Aorta (tissue), 5 donors: ENCODE measurements at regions not wholly inside any gene's neighbourhood (a gene's known extent, or its start where the extent isn't known, plus 50 kb on each side); places are given as distances from the start of the nearest gene placed in this dataset.

Experiments used
- ATAC-seq: fragments of 200-7000 bp; cut with Tn5 transposase; one replicate; pipeline ENCODE4 v1.9.1; 2022; ENCODE audit warnings: moderate library complexity; ENCODE audit not compliant: low FRiP score
- DNase-seq, 2 donors: peaks; one replicate each; pipeline ENCODE4 v3.0.0-alpha.2; 2020
- H3K27ac ChIP-seq, 2 donors: one replicate each; pipeline ENCODE4 v1.5.1; 2013; ENCODE audit warnings: low read length in 2 of 2, mild to moderate bottlenecking in 2 of 2, moderate library complexity in 2 of 2, control low read depth in 1 of 2, inconsistent platforms in 1 of 2, low read depth in 1 of 2
- H3K27me3 ChIP-seq, 2 donors: one replicate each; pipeline ENCODE4 v1.6.1; 2013; ENCODE audit warnings: control low read depth in 1 of 2, low read length in 1 of 2, mild to moderate bottlenecking in 1 of 2, moderate library complexity in 1 of 2; ENCODE audit not compliant: insufficient read depth in 2 of 2, control insufficient read depth in 1 of 2
- H3K36me3 ChIP-seq, 2 donors: one replicate each; pipeline ENCODE4 v1.6.1; 2013; ENCODE audit warnings: control low read depth in 1 of 2, low read length in 1 of 2, mild to moderate bottlenecking in 1 of 2; ENCODE audit not compliant: insufficient read depth in 2 of 2, control insufficient read depth in 1 of 2
- H3K4me1 ChIP-seq, 2 donors: one replicate each; pipeline ENCODE4 v1.6.1; 2013; ENCODE audit warnings: low read length in 2 of 2, control low read depth in 1 of 2, mild to moderate bottlenecking in 1 of 2, moderate library complexity in 1 of 2; ENCODE audit not compliant: insufficient read depth in 2 of 2, control insufficient read depth in 1 of 2
- H3K4me3 ChIP-seq, 2 donors: one replicate each; pipeline ENCODE4 v1.5.1; 2013; ENCODE audit warnings: low read length in 2 of 2, control low read depth in 1 of 2, mild to moderate bottlenecking in 1 of 2
- H3K9me3 ChIP-seq: one replicate; pipeline ENCODE4 v1.6.1; 2013; ENCODE audit warnings: mild to moderate bottlenecking, low read length; ENCODE audit not compliant: control insufficient read depth
- WGBS, 2 donors: extraction: QIAGEN DNeasy Blood & Tissue Kit; methylation state at CpG; one replicate each; pipeline ENCODE4 v1.1.7; 2013; 5-methylcytosine and 5-hydroxymethylcytosine counted together
- intact Hi-C, 2 donors: fragments of 100-400 bp; cut with DNase I; formaldehyde crosslinking; loops; one replicate each; pipeline versions ENCODE4 v1.14.2 to v1.15.0; 2022
- donor health status: healthy with polysubstance abuse.
- donor health status: Bipolar disorder and iron deficiency.
- donor health status: DM: no; HTN: no; CAD: no.
- donor health status: DM: no; HTN: no; CAD: no.
- donor health status: DM: yes; HTN: yes; CAD: no.

GRCh38 chr5:2280318-2280717 lies 397.6 kb upstream of the IRX4 start:
- no peaks in the 10 kb centered on the region for H3K4me1 ChIP-seq

GRCh38 chr5:2278825-2279456 lies 396.2 kb upstream of the IRX4 start:
- Histone ChIP-seq H3K36me3 (no peaks in the 10 kb centered on the region), H3K4me3 (no peak overlapping the region), H3K27me3 (no peaks in the 10 kb centered on the region), H3K27ac (no peak overlapping the region), H3K9me3 (no peaks in the 10 kb centered on the region), H3K4me1 (no peaks in the 10 kb centered on the region)
- WGBS, 2 donors: 53 to 78% methylated on average over 27 of the region's 27 CpGs
- no peak for DNase-seq
- ATAC-seq: no peak
- intact Hi-C loops: no loop called here

More at GRCh38 chr5:2280318-2280717, 397.6 kb upstream of the IRX4 start:
- no peak overlapping the region for H3K27ac ChIP-seq
- DNase-seq: no peak
- H3K27me3 ChIP-seq: no peaks in the 10 kb centered on the region
- no peaks in the 10 kb centered on the region for H3K9me3 ChIP-seq
- H3K36me3 ChIP-seq: no peaks in the 10 kb centered on the region
- ATAC-seq: no peak
- no peak overlapping the region for H3K4me3 ChIP-seq
- intact Hi-C loops: no loop called here
- WGBS, 2 donors: 70 to 82% methylated on average over 3 of the region's 3 CpGs

- Histone ChIP-seq H3K9me3 (no peaks in the 10 kb centered on the region), H3K4me1 (no peaks in the 10 kb centered on the region), H3K4me3 (no peak overlapping the region), H3K27ac (no peak overlapping the region), H3K36me3 (no peaks in the 10 kb centered on the region), H3K27me3 (no peaks in the 10 kb centered on the region)
- intact Hi-C loops: no loop called here
- WGBS, 2 donors: 83 to 87% methylated on average over 14 to 15 of the region's 15 CpGs
- DNase-seq (no peak), ATAC-seq (no peak)
Observed at GRCh38 chr5:2277886-2278285, 395.2 kb upstream of the IRX4 start.

GRCh38 chr5:2276101-2276500 lies 393.4 kb upstream of the IRX4 start:
- Histone ChIP-seq H3K27ac (no peak overlapping the region), H3K36me3 (no peaks in the 10 kb centered on the region), H3K4me1 (no peaks in the 10 kb centered on the region), H3K4me3 (no peak overlapping the region), H3K9me3 (no peaks in the 10 kb centered on the region), H3K27me3 (no peaks in the 10 kb centered on the region)
- ATAC-seq: no peak
- intact Hi-C loops: no loop called here
- no peak for DNase-seq
- 83 to 87% methylated on average over 8 of the region's 8 CpGs for WGBS, 2 donors

- H3K9me3 ChIP-seq: no peaks in the 10 kb centered on the region
- no peaks in the 10 kb centered on the region for H3K27me3 ChIP-seq
- DNase-seq (peak in 1 of 2 donors; percentile 52), ATAC-seq (no peak)
- no peaks in the 10 kb centered on the region for H3K36me3 ChIP-seq
- no peaks in the 10 kb centered on the region for H3K4me1 ChIP-seq
- WGBS, 2 donors: 74 to 79% methylated on average over 13 of the region's 13 CpGs
- intact Hi-C loops: no loop called here
- no peak overlapping the region for H3K4me3 ChIP-seq
- H3K27ac ChIP-seq: no peak overlapping the region
Observed at GRCh38 chr5:2272755-2273154, 390.0 kb upstream of the IRX4 start.

GRCh38 chr5:2272039-2272438 lies 389.3 kb upstream of the IRX4 start:
- Histone ChIP-seq H3K27me3 (no peaks in the 10 kb centered on the region), H3K4me1 (no peaks in the 10 kb centered on the region), H3K36me3 (no peaks in the 10 kb centered on the region), H3K27ac (no peak overlapping the region), H3K9me3 (no peaks in the 10 kb centered on the region), H3K4me3 (no peak overlapping the region)
- WGBS, 2 donors: 61% methylated on average over 10 of the region's 10 CpGs
- intact Hi-C loops: no loop called here
- DNase-seq (no peak), ATAC-seq (no peak)

GRCh38 chr5:2271316-2271715 lies 388.6 kb upstream of the IRX4 start:
- no peak for ATAC-seq
- Histone ChIP-seq H3K9me3 (no peaks in the 10 kb centered on the region), H3K27ac (no peak overlapping the region), H3K4me3 (no peak overlapping the region), H3K27me3 (no peaks in the 10 kb centered on the region), H3K36me3 (no peaks in the 10 kb centered on the region), H3K4me1 (no peaks in the 10 kb centered on the region)
- 32 to 39% methylated on average over 8 of the region's 8 CpGs for WGBS, 2 donors
- peak in 1 of 2 donors; percentile 57 for DNase-seq
- intact Hi-C loops: no loop called here

GRCh38 chr5:2270467-2270866 lies 387.7 kb upstream of the IRX4 start:
- Histone ChIP-seq H3K4me1 (no peaks in the 10 kb centered on the region), H3K36me3 (no peaks in the 10 kb centered on the region), H3K27ac (no peak overlapping the region), H3K4me3 (no peak overlapping the region), H3K27me3 (no peaks in the 10 kb centered on the region), H3K9me3 (no peaks in the 10 kb centered on the region)
- intact Hi-C loops: no loop called here
- ATAC-seq (no peak), DNase-seq (no peak)
- 77 to 81% methylated on average over 11 of the region's 11 CpGs for WGBS, 2 donors

GRCh38 chr5:2269656-2270055 lies 386.9 kb upstream of the IRX4 start:
- H3K4me1 ChIP-seq: no peaks in the 10 kb centered on the region
- H3K27ac ChIP-seq: no peak overlapping the region
- H3K9me3 ChIP-seq: no peaks in the 10 kb centered on the region
- DNase-seq (no peak), ATAC-seq (no peak)
- WGBS, 2 donors: 78 to 81% methylated on average over 5 of the region's 5 CpGs
- no peaks in the 10 kb centered on the region for H3K36me3 ChIP-seq
- no peak overlapping the region for H3K4me3 ChIP-seq
- H3K27me3 ChIP-seq: no peaks in the 10 kb centered on the region
- intact Hi-C loops: no loop called here
